ENCODE measurements at regions not wholly inside any gene's neighbourhood (a gene's known extent, or its start where the extent isn't known, plus 50 kb on each side); places are given as distances from the start of the nearest gene placed in this dataset.

DNA sequence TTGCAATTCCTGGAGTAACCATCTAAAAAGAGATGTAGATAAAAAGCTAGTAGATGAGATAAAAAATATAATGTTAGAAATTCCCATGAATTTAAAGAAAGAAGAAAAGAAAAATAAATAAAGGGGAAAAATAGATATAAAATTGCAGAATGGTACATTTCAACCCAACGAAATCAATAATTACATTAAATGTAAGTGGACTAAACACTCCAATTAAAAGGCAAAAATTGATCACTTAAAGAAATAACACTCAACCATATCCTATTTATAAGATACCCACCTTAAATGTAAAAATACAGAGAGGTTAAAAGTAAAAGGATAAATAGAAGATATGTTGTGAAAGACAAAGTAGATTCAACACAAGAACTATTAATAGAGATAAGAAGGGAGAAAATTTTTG lies 150.5 kb upstream of the GRIK3 start:
- Histone ChIP-seq H3K36me3 (ENCODE audit: control insufficient read depth in 2 of 2, extremely low read depth in 1 of 2, insufficient read depth in 2 of 2, low read length in 2 of 2) (no peaks in the 10 kb centered on the region), H3K79me2 (ENCODE audit: control insufficient read depth, insufficient read depth, low read length) (no peaks in the 10 kb centered on the region), H4K20me1 (replicated peaks; ENCODE audit: control insufficient read depth, extremely low read depth, insufficient read depth, low read length) (no peaks in the 10 kb centered on the region), H3K9ac (replicated peaks; ENCODE audit: extremely low read depth, insufficient read depth, low read length) (no peak overlapping the region), H3K9me3 (replicated peaks; ENCODE audit: control insufficient read depth, insufficient read depth, low read length) (no peaks in the 10 kb centered on the region), H2AFZ (ENCODE audit: low read depth, low read length) (no peak overlapping the region), H3K4me2 (ENCODE audit: insufficient read depth, low read length) (no peak overlapping the region), H3K27me3 (ENCODE audit: control insufficient read depth in 2 of 2, insufficient read depth in 2 of 2, low read length in 2 of 2) (no peaks in the 10 kb centered on the region), H3K4me1 (ENCODE audit: control insufficient read depth, extremely low read depth, insufficient read depth, low read length) (no peaks in the 10 kb centered on the region), H3K4me3 (replicated peaks in 1 of 3; ENCODE audit: insufficient read depth in 1 of 3, low read depth in 1 of 3, low read length in 3 of 3) (no peak overlapping the region), H3K9me1 (replicated peaks; ENCODE audit: control insufficient read depth, extremely low read depth, insufficient read depth, low read length) (no peaks in the 10 kb centered on the region), H3K27ac (ENCODE audit: insufficient read depth, low read depth, low read length) (no peak overlapping the region)
- no TSS peak for BruUV-seq (replicated peaks)
- CTCF ChIA-PET: no interaction called here
- intact Hi-C loops (cut with micrococcal nuclease): no loop called here
- FAIRE-seq: no peak
- POLR2A ChIA-PET: no interaction called here
- DNase-seq (ENCODE audit: low read depth, low spot score): no peak
- TF ChIP-seq GATA2 (IDR thresholded peaks at IDR 0.05; ENCODE audit: insufficient read depth, insufficient read length, low read depth, low read length) (no peak), MAX (IDR thresholded peaks at IDR 0.05; ENCODE audit: insufficient read depth, insufficient read length) (no peak)
- dilution Hi-C loops (cut with MboI; ENCODE audit: extremely low pct_ligation_motif_present, low sequenced_read_pairs): no loop called here

DNA sequence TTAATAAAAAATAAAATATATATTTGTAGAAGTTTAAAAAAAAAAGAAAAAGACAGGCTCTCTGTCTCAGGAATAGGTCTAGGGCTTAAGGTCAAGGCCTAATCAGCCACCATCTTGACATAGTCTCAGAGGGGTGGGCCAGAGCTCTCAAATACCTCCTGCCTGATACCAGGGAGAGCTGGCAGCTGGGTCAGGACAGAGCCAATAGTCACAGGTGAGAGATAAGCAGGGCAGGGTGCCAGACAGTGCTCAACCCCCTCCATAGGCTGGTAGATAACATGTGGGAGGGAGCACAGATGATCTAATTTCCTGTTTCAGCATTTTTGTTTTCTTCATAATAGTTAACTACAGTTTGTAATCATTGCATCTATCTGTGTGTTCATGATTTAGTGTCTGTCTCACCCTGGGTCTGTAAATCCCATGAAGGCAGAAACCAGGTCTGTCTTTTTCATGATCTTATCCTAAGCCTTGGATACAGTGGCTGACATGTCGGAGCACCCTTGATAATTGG lies 152.0 kb upstream of the GRIK3 start:
- Histone ChIP-seq H3K79me2 (ENCODE audit: control insufficient read depth, insufficient read depth, low read length) (no peaks in the 10 kb centered on the region), H3K27me3 (ENCODE audit: control insufficient read depth in 2 of 2, insufficient read depth in 2 of 2, low read length in 2 of 2) (no peaks in the 10 kb centered on the region), H3K4me1 (ENCODE audit: control insufficient read depth, extremely low read depth, insufficient read depth, low read length) (no peaks in the 10 kb centered on the region), H3K9me1 (replicated peaks; ENCODE audit: control insufficient read depth, extremely low read depth, insufficient read depth, low read length) (no peaks in the 10 kb centered on the region), H3K9ac (replicated peaks; ENCODE audit: extremely low read depth, insufficient read depth, low read length) (no peak overlapping the region), H4K20me1 (replicated peaks; ENCODE audit: control insufficient read depth, extremely low read depth, insufficient read depth, low read length) (no peaks in the 10 kb centered on the region), H3K36me3 (ENCODE audit: control insufficient read depth in 2 of 2, extremely low read depth in 1 of 2, insufficient read depth in 2 of 2, low read length in 2 of 2) (no peaks in the 10 kb centered on the region), H3K27ac (ENCODE audit: insufficient read depth, low read depth, low read length) (no peak overlapping the region), H3K9me3 (replicated peaks; ENCODE audit: control insufficient read depth, insufficient read depth, low read length) (no peaks in the 10 kb centered on the region), H2AFZ (ENCODE audit: low read depth, low read length) (no peak overlapping the region), H3K4me3 (replicated peaks in 1 of 3; ENCODE audit: insufficient read depth in 1 of 3, low read depth in 1 of 3, low read length in 3 of 3) (no peak overlapping the region), H3K4me2 (ENCODE audit: insufficient read depth, low read length) (no peak overlapping the region)
- BruUV-seq (replicated peaks): no TSS peak
- FAIRE-seq (no peak), DNase-seq (ENCODE audit: low read depth, low spot score) (no peak)
- TF ChIP-seq POLR2A (IDR thresholded peaks at IDR 0.05; ENCODE audit: low read depth, low read length) (no peak), GATA2 (IDR thresholded peaks at IDR 0.05; ENCODE audit: insufficient read depth, insufficient read length, low read depth, low read length) (peak; percentile 32), MAX (IDR thresholded peaks at IDR 0.05; ENCODE audit: insufficient read depth, insufficient read length) (no peak), FOS (IDR thresholded peaks at IDR 0.05; ENCODE audit: borderline replicate concordance, insufficient read depth, low read length) (no peak), EZH2 (IDR thresholded peaks at IDR 0.05; ENCODE audit: borderline replicate concordance, low read depth, low read length, severe bottlenecking) (no peak), MYC (IDR thresholded peaks at IDR 0.05; ENCODE audit: low read depth, low read length) (no peak), JUN (IDR thresholded peaks at IDR 0.05; ENCODE audit: borderline replicate concordance, insufficient read depth, insufficient read length, low read depth) (no peak)
- CTCF ChIA-PET: no interaction called here
- dilution Hi-C loops (cut with MboI; ENCODE audit: extremely low pct_ligation_motif_present, low sequenced_read_pairs) (no loop called here), intact Hi-C loops (cut with micrococcal nuclease) (no loop called here)
- POLR2A ChIA-PET: no interaction called here

All from endothelial cell of umbilical vein (primary cell).